SU-DHL-6 (cell line): ENCODE measurements at regions not wholly inside any gene's neighbourhood (a gene's known extent, or its start where the extent isn't known, plus 50 kb on each side); places are given as distances from the start of the nearest gene placed in this dataset.

Experiments used
- H2AFZ ChIP-seq: fragments of 200-600 bp; sonication (generic); 2 replicates; pipeline ENCODE4 v1.6.1; 2014; ENCODE audit warnings: low read depth, mild to moderate bottlenecking, moderate library complexity, mixed read lengths, antibody characterized with exemption, low read length; ENCODE audit not compliant: severe bottlenecking
- H3F3A ChIP-seq: fragments of 200-600 bp; shearing (Covaris generic); 2 replicates; pipeline ENCODE4 v1.6.0; 2016; ENCODE audit warnings: antibody characterized with exemption, mild to moderate bottlenecking; ENCODE audit not compliant: insufficient read depth
- H3K27ac ChIP-seq: fragments of 200-600 bp; sonication (generic); 2 replicates; pipeline ENCODE4 v1.5.1; 2016; ENCODE audit warnings: low read depth, mild to moderate bottlenecking, low read length, moderate library complexity, mixed read lengths
- H3K27me3 ChIP-seq: fragments of 200-600 bp; sonication (generic), shearing (Covaris generic); 2 replicates; pipeline ENCODE4 v1.6.0; 2014; ENCODE audit warnings: mild to moderate bottlenecking, low read length
- H3K36me3 ChIP-seq: fragments of 200-600 bp; sonication (generic); 2 replicates; pipeline ENCODE4 v1.6.1; 2014; ENCODE audit warnings: mild to moderate bottlenecking, low read length, mixed read lengths
- H3K4me2 ChIP-seq: fragments of 300-600, 200-600 bp; shearing (Covaris generic), sonication (generic); 2 replicates; pipeline ENCODE4 v1.6.0; 2014; ENCODE audit warnings: low read length, low read depth, mild to moderate bottlenecking; ENCODE audit not compliant: poor library complexity, severe bottlenecking
- H3K4me3 ChIP-seq: fragments of 200-600 bp; sonication (generic); 2 replicates; pipeline ENCODE4 v1.5.1; 2014; ENCODE audit warnings: antibody characterized with exemption, low read length, mild to moderate bottlenecking, mixed read lengths; ENCODE audit not compliant: insufficient read depth, poor library complexity, severe bottlenecking
- H3K79me2 ChIP-seq: fragments of 200-600 bp; sonication (generic); 2 replicates; pipeline ENCODE4 v1.6.1; 2014; ENCODE audit warnings: mild to moderate bottlenecking, low read length, moderate library complexity; ENCODE audit not compliant: insufficient read depth
- H3K9ac ChIP-seq: fragments of 200-600 bp; sonication (generic); 2 replicates; pipeline ENCODE4 v1.7.0; 2014; ENCODE audit warnings: mild to moderate bottlenecking, low read length
- H3K9me2 ChIP-seq: fragments of 200-600 bp; sonication (generic); replicated peaks from 2 replicates; pipeline ENCODE4 v1.6.1; 2014; ENCODE audit warnings: low read length; ENCODE audit not compliant: insufficient read depth
- H3K9me3 ChIP-seq: fragments of 200-600 bp; sonication (generic); 2 replicates; pipeline ENCODE4 v1.6.1; 2014; ENCODE audit warnings: low read length, mixed read lengths; ENCODE audit not compliant: insufficient read depth
- H4K20me1 ChIP-seq: fragments of 200-600 bp; sonication (generic); 2 replicates; pipeline ENCODE4 v1.6.1; 2014; ENCODE audit warnings: low read depth, mild to moderate bottlenecking, antibody characterized with exemption, low read length, moderate library complexity, mixed read lengths
- EZH2phosphoT487 ChIP-seq: fragments of 200-600 bp; sonication (generic), shearing (Covaris generic); conservative IDR thresholded peaks from 2 replicates; pipeline ENCODE4 v1.6.1; 2018; ENCODE audit warnings: mild to moderate bottlenecking, antibody characterized with exemption, low read length, moderate library complexity, mixed read lengths
- TF ChIP-seq, protein P1 (sequence below): fragments of 200-600 bp; sonication (generic); IDR thresholded peaks from one replicate; pipeline ENCODE4 v1.5.1; 2017; ENCODE audit warnings: antibody characterized with exemption, mild to moderate bottlenecking, low read length, moderate library complexity; ENCODE audit not compliant: insufficient read depth, poor library complexity, severe bottlenecking

DNA sequence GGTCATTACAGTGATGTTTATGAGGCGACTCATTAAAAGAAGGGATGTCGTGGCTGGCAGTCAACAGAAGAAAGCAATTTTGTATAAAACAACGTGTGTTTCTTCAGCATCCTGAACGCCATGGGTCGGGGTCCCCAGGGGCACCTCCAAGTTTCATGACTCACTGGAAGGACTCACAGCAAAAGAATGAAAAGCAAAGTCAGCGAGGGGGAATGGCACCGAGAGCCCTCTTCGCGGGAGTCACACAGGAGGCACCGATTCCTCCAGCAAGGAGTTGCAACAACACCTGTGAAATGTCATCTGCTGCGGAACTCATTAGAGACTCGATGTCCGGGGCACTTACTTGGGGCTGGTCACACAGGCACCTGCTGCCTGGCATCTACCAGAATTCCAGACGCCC is 130.7 kb upstream of the PEG3 start:
- Histone ChIP-seq H2AFZ (no peak overlapping the region), H3K9me3 (no peaks in the 10 kb centered on the region), H3K36me3 (no peaks in the 10 kb centered on the region), H3K4me3 (no peak overlapping the region), H4K20me1 (no peaks in the 10 kb centered on the region), H3K27ac (no peak overlapping the region), H3K4me2 (no peak overlapping the region), H3K9me2 (no peaks in the 10 kb centered on the region), H3K9ac (no peak overlapping the region), H3K79me2 (no peaks in the 10 kb centered on the region), H3F3A (no peaks in the 10 kb centered on the region), H3K27me3 (no peaks in the 10 kb centered on the region)
- TF ChIP-seq, protein P1, sequence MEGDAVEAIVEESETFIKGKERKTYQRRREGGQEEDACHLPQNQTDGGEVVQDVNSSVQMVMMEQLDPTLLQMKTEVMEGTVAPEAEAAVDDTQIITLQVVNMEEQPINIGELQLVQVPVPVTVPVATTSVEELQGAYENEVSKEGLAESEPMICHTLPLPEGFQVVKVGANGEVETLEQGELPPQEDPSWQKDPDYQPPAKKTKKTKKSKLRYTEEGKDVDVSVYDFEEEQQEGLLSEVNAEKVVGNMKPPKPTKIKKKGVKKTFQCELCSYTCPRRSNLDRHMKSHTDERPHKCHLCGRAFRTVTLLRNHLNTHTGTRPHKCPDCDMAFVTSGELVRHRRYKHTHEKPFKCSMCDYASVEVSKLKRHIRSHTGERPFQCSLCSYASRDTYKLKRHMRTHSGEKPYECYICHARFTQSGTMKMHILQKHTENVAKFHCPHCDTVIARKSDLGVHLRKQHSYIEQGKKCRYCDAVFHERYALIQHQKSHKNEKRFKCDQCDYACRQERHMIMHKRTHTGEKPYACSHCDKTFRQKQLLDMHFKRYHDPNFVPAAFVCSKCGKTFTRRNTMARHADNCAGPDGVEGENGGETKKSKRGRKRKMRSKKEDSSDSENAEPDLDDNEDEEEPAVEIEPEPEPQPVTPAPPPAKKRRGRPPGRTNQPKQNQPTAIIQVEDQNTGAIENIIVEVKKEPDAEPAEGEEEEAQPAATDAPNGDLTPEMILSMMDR = no peak
- TF ChIP-seq EZH2phosphoT487 = no peak

DNA sequence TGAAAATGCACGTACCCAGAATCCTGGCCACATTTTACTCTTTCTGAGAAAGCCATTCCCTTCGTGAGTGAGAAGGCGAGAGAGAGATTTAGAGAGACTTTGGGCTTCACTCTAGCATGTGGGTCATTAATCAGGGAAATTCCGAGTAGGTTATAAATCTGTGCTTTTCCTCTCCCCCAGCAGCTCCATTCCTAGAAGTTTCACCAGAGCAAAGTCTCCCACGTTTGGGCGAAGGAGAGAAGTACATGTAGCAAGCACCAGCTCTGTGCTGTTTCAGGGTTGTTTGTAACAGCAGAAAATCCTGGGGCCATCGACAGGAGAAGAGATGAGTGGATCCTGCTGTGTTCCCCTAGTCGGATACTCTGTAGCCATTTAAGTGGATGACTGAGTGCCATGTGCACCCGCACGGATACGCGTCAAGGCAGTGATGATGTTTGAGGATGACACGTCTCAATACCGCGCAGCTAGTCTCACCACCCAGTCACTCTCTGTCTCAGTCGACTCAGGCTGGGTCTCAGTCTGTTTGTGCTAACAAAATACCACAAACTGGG is 131.8 kb upstream of the PEG3 start:
- TF ChIP-seq, protein P1 = no peak
- TF ChIP-seq EZH2phosphoT487 = no peak
- Histone ChIP-seq H3K27me3 (no peaks in the 10 kb centered on the region), H3K4me3 (no peak overlapping the region), H4K20me1 (no peaks in the 10 kb centered on the region), H3K79me2 (no peaks in the 10 kb centered on the region), H3K36me3 (no peaks in the 10 kb centered on the region), H3K4me2 (no peak overlapping the region), H3K9me3 (no peaks in the 10 kb centered on the region), H3K27ac (no peak overlapping the region), H3K9ac (no peak overlapping the region), H3K9me2 (no peaks in the 10 kb centered on the region), H2AFZ (no peak overlapping the region), H3F3A (no peaks in the 10 kb centered on the region)

DNA sequence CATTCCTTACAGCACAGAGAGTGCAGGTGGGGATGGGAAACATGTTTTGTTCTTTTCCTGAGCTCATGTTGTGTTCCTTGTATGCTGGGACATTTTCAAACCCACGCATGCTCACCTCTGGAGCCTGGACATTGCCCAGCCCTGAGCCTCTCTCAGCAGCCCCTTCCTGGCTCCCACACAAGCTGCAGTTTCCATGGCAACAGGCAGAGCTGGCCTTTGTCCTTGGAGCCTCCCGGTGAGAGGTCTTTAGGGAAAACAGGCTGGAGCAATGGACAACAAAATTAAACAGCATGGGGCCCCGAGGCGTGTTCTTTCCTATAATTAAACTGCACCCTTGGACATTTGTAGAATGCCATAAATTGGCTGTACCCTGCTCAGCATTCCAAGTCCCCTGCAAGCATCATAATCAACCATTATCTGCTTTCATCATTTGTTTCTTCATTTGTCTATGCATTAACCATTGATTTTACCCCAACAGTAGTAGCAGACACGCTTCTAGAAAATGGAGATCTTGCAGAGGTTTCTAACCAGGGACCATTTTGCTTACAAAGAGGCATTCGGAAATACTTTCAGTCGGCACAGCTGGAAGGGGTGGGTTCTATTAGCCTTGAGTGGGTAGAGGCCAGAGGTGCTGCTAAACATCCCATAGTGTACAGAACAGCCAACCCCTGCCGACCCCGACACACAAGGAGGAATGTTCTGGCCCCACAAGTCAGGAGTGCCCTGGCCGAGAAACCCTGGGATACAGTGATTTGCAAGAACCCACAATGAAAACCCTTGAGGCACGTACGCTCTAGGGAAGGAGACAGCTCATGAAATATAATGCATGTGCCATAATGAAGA is 133.4 kb upstream of the PEG3 start:
- no peaks in the 10 kb centered on the region for H3K9me2 ChIP-seq
- no peak overlapping the region for H3K9ac ChIP-seq
- no peaks in the 10 kb centered on the region for H3K27me3 ChIP-seq
- TF ChIP-seq, protein P1 = no peak
- no peak for TF ChIP-seq EZH2phosphoT487
- H3K36me3 ChIP-seq = no peaks in the 10 kb centered on the region
- H3K4me3 ChIP-seq = no peak overlapping the region
- no peaks in the 10 kb centered on the region for H3K79me2 ChIP-seq
- H2AFZ ChIP-seq = no peak overlapping the region
- no peaks in the 10 kb centered on the region for H3K9me3 ChIP-seq
- H3F3A ChIP-seq = no peaks in the 10 kb centered on the region
- H4K20me1 ChIP-seq = no peaks in the 10 kb centered on the region
- H3K4me2 ChIP-seq = no peak overlapping the region
- H3K27ac ChIP-seq = no peak overlapping the region
